ENCODE measurements at regions not wholly inside any gene's neighbourhood (a gene's known extent, or its start where the extent isn't known, plus 50 kb on each side); places are given as distances from the start of the nearest gene placed in this dataset.

DNA sequence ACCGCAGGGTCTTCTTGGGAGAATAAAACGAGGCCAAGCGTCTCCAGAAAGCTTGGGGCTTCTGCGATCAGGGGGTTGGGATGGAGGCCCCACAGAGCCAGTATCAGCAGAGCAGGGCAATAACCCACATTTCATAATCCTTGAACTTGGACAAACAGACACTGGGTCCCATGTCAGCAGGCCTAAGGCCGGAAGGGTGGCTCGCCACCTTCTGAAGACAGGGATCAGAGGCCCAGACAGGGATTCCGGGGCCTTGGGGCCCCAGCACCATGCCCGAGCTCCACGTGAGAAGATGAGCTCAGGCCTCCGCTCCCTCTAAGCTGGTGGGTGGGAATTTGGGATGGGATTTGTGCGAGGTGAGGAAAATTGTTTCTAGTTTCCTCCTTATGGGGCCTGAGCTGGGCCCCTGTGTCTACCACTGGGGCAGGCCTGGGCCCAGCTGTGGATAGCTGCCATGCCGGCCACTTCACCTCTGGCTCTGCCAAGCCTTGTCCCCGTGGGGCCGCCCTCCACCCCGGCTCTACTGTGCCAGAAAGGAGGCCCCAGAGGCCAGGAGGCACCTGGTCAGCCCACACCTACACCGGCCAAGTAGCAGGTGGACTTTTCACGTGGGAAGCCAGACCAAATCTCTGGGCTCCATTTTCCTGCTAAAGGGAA, 67.2 kb upstream of the DLK1 start:
- H3K27me3 ChIP-seq (ENCODE audit: control insufficient read depth, insufficient read depth, low read length), result peaks cover 2% of the 10 kb centered on the region; the same call in 1 of the 2 replicates
- H3K4me1 ChIP-seq (ENCODE audit: control insufficient read depth, insufficient read depth, low read length), result peaks cover 10% of the 10 kb centered on the region; the same call in 1 of the 2 replicates
- H3K9me3 ChIP-seq (ENCODE audit: control insufficient read depth, insufficient read depth, low read depth, low read length), result no peaks in the 10 kb centered on the region
- H3K36me3 ChIP-seq (ENCODE audit: control insufficient read depth, insufficient read depth, low read length), result no peaks in the 10 kb centered on the region
- H3K4me3 ChIP-seq (ENCODE audit: low read depth, low read length), result no peak overlapping the region
- no peak overlapping the region for H3K27ac ChIP-seq (ENCODE audit: low read depth, low read length)
- no peak overlapping the region for H3K9ac ChIP-seq (ENCODE audit: low read length)

DNA sequence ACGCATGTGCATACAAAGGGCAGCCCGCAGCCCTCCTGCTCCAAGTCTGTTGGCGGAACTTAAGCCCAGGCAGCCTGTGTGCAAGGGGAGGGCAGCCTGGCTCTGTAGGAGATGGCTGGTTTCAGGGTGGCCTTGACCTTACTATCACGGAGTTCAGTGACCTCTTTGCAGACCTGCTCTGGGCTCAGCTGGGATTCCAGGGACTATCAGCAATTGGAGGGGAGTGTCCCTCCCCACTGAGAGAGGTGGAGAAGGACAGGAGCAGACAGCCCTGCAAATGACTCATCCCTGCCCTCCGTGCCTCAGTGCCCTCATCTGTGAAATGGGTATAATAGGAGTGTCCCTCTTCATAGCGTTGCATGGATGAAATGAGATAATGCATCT, 66.2 kb upstream of the DLK1 start:
- Histone ChIP-seq H3K27me3 (ENCODE audit: control insufficient read depth, insufficient read depth, low read length) (no peaks in the 10 kb centered on the region), H3K9ac (ENCODE audit: low read length) (no peak overlapping the region), H3K4me1 (ENCODE audit: control insufficient read depth, insufficient read depth, low read length) (peaks cover 16% of the 10 kb centered on the region; the same call in 1 of the 2 replicates), H3K36me3 (ENCODE audit: control insufficient read depth, insufficient read depth, low read length) (no peaks in the 10 kb centered on the region), H3K9me3 (ENCODE audit: control insufficient read depth, insufficient read depth, low read depth, low read length) (no peaks in the 10 kb centered on the region), H3K27ac (ENCODE audit: low read depth, low read length) (no peak overlapping the region), H3K4me3 (ENCODE audit: low read depth, low read length) (no peak overlapping the region)

DNA sequence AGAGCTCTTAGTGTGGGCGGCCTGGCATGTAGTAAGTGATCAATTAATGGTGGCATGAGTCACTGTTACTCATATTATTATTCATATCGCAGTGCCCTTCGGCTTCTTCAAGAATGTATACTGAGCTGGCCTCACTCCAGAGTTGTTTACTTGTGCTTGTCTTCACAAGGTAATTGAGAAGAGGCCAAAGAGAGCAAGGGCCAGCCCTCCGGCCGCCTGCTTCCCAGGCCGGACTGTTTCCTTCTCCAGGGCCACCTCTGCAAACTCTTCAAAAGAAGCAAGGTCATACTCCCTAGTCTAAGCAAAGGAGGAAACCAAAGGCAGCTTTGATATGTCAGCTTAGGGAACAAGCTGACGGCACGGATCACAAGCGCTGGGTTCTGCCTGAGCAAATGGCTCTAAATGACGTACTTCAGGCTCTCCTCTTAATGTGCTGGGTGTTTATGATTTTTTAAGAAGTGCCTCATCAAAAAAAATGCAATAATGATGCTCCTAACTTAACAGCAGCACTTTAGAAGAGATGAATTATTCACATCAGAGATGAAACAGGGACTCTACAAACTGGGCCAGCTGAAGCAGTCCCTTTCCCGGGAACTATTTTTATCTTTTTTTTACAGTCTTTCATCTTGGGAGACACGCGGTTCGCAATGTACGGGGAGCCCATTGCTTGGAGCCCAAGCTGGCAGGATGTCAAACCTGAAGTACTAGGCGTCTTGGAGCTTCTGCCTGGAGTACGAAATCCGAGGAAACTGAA, 65.6 kb upstream of the DLK1 start:
- Histone ChIP-seq H3K36me3 (ENCODE audit: control insufficient read depth, insufficient read depth, low read length) (no peaks in the 10 kb centered on the region), H3K27me3 (ENCODE audit: control insufficient read depth, insufficient read depth, low read length) (no peaks in the 10 kb centered on the region), H3K4me1 (ENCODE audit: control insufficient read depth, insufficient read depth, low read length) (peaks cover 16% of the 10 kb centered on the region; the same call in 1 of the 2 replicates), H3K9me3 (ENCODE audit: control insufficient read depth, insufficient read depth, low read depth, low read length) (no peaks in the 10 kb centered on the region), H3K4me3 (ENCODE audit: low read depth, low read length) (no peak overlapping the region), H3K27ac (ENCODE audit: low read depth, low read length) (no peak overlapping the region), H3K9ac (ENCODE audit: low read length) (no peak overlapping the region)

DNA sequence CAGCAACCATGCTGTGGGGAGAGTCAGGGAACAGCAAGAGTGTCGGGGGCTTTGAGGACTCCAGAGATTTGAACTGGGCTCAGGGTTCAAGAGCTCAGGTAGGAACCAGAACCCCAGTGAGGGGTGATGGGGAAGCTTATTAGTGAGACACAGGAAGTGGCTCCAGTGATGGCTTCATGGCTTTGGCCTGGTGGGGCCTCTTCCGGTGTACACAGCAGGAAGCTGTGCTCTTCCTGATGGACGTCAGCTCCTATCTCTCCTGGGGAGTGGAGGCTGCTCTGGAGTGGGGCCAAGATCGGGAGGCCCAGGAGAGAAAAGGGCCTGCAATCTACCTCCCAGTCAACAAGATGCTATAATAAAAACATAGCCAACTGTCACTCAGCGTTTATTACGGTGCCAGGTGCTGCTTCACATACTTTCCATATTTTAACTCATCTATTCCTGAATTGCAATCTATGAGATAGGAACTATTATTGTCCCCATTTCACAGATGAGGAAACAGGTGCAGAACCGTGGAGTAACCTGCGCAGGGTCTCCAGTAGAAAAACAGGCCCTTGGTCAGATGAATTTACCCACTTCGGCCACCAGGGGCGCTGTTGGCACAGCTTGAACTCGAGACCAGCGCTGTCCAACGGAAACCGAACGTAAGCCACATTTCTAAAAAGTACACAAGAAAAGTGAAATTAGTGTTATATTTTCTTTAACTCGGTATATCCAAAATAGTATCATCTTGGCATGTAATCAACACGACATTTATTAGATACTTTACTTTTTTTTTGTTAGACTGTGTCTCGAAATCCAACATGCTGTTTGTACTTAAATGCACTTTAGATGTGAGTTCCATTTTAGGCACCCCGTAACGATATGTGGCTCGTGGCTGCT, 63.6 kb upstream of the DLK1 start:
- H3K36me3 ChIP-seq (ENCODE audit: control insufficient read depth, insufficient read depth, low read length), result no peaks in the 10 kb centered on the region
- peaks cover 11% of the 10 kb centered on the region; the same call in 1 of the 2 replicates for H3K4me1 ChIP-seq (ENCODE audit: control insufficient read depth, insufficient read depth, low read length)
- no peak overlapping the region for H3K27ac ChIP-seq (ENCODE audit: low read depth, low read length)
- H3K4me3 ChIP-seq (ENCODE audit: low read depth, low read length), result no peak overlapping the region
- H3K9ac ChIP-seq (ENCODE audit: low read length), result no peak overlapping the region
- H3K9me3 ChIP-seq (ENCODE audit: control insufficient read depth, insufficient read depth, low read depth, low read length), result no peaks in the 10 kb centered on the region
- no peaks in the 10 kb centered on the region for H3K27me3 ChIP-seq (ENCODE audit: control insufficient read depth, insufficient read depth, low read length)

DNA sequence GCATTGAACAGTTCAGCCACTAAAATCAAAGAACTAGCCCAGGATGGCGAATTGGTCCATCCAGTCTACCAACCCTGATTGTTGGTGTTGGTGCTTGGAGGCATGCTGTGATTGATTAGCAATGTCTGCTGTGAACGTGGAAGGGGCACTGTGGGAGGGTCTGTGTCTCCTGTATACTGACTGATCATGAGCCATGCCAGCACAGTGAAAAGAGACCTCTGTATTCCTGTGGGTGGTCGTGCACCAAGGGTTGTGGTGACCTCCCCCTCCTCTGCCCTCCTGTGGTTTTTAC, 63.0 kb upstream of the DLK1 start:
- no peak overlapping the region for H3K27ac ChIP-seq (ENCODE audit: low read depth, low read length)
- no peaks in the 10 kb centered on the region for H3K36me3 ChIP-seq (ENCODE audit: control insufficient read depth, insufficient read depth, low read length)
- H3K4me3 ChIP-seq (ENCODE audit: low read depth, low read length), result no peak overlapping the region
- H3K4me1 ChIP-seq (ENCODE audit: control insufficient read depth, insufficient read depth, low read length), result peaks cover 6% of the 10 kb centered on the region; the same call in 1 of the 2 replicates
- no peaks in the 10 kb centered on the region for H3K9me3 ChIP-seq (ENCODE audit: control insufficient read depth, insufficient read depth, low read depth, low read length)
- no peak overlapping the region for H3K9ac ChIP-seq (ENCODE audit: low read length)
- H3K27me3 ChIP-seq (ENCODE audit: control insufficient read depth, insufficient read depth, low read length), result no peaks in the 10 kb centered on the region

DNA sequence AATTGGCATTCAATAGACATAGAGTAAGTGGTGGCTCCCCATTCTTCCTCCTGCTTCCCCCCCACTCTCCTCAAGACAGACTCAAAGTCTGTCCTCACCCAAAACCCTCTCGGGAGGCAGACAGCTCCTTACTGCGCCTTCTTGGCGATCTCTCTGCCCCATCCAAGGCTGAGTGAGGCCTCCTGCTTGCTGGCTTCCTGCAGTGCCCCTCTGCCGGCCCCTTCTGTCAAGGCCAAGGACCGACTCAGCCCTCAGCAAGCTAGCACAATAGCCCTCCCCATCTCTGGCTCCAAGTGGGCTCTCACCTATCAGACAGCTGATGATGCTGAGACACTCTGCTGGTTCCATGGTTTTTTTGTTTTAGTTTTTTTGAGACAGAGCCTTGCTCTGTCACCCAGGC, 62.5 kb upstream of the DLK1 start:
- Histone ChIP-seq H3K4me3 (ENCODE audit: low read depth, low read length) (no peak overlapping the region), H3K9me3 (ENCODE audit: control insufficient read depth, insufficient read depth, low read depth, low read length) (no peaks in the 10 kb centered on the region), H3K27me3 (ENCODE audit: control insufficient read depth, insufficient read depth, low read length) (no peaks in the 10 kb centered on the region), H3K27ac (ENCODE audit: low read depth, low read length) (no peak overlapping the region), H3K36me3 (ENCODE audit: control insufficient read depth, insufficient read depth, low read length) (no peaks in the 10 kb centered on the region), H3K4me1 (ENCODE audit: control insufficient read depth, insufficient read depth, low read length) (peaks cover 7% of the 10 kb centered on the region; the same call in 1 of the 2 replicates), H3K9ac (ENCODE audit: low read length) (no peak overlapping the region)

DNA sequence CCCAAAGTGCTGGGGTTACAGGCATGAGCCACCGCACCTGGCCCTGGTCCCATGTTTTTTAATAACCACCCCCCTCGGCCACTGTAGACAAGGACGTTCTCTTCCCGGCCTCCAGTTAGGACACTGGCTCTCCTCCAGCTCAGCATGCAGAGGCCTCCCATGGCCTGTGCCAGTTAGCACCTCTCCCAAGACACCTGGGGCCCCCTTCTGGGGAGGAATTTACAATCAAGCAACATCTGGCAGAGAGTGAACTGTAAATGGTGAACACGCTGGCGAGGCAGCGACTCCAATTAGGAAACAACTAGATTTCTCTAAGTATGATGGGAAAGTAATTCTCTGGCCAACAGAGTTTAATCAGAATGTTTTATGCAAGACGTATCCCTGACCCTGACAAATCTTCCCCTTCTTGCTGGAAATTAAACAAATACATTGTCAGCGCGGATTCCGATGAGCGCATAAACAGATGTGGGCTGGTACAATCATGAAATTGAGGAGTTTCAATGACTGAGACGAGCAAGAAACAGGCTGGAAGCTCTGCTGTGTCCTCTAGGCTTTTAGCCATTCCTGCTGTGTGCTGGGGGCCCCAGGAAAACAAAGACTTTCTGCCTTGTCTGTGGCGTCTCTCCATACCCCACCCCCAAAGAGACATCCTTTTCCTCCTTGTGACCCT, 61.7 kb upstream of the DLK1 start:
- Histone ChIP-seq H3K9me3 (ENCODE audit: control insufficient read depth, insufficient read depth, low read depth, low read length) (no peaks in the 10 kb centered on the region), H3K9ac (ENCODE audit: low read length) (no peak overlapping the region), H3K27ac (ENCODE audit: low read depth, low read length) (no peak overlapping the region), H3K4me1 (ENCODE audit: control insufficient read depth, insufficient read depth, low read length) (peaks cover 9% of the 10 kb centered on the region; the same call in 1 of the 2 replicates), H3K36me3 (ENCODE audit: control insufficient read depth, insufficient read depth, low read length) (no peaks in the 10 kb centered on the region), H3K4me3 (ENCODE audit: low read depth, low read length) (no peak overlapping the region), H3K27me3 (ENCODE audit: control insufficient read depth, insufficient read depth, low read length) (no peaks in the 10 kb centered on the region)

DNA sequence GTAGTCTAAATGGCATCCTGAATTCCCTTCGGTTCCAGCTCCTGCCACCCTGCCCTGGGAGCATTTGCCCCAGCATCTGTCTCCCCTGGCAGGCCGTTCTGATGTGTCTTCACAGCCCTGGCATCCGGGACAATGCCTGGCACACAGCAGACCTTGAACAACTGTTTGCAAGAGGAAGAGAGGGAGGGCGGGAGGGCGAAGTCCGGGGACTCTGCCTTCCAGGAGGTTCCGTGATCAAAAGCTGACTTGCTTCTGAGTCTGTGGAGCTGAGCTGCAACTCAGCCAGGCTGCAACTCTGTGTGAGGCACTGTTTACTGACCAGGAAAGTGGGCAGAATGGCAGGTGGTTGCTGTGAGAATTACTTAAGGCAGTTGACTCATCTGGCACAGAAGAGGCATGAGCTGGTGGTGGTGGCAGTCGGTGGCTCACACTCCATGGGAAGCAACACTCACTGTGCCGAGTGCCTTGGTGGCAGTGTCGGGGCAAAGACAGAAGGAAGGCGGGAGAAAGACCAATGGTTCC, 61.1 kb upstream of the DLK1 start:
- peaks cover 9% of the 10 kb centered on the region; the same call in 1 of the 2 replicates for H3K4me1 ChIP-seq (ENCODE audit: control insufficient read depth, insufficient read depth, low read length)
- no peak overlapping the region for H3K9ac ChIP-seq (ENCODE audit: low read length)
- no peak overlapping the region for H3K27ac ChIP-seq (ENCODE audit: low read depth, low read length)
- H3K9me3 ChIP-seq (ENCODE audit: control insufficient read depth, insufficient read depth, low read depth, low read length), result no peaks in the 10 kb centered on the region
- no peaks in the 10 kb centered on the region for H3K36me3 ChIP-seq (ENCODE audit: control insufficient read depth, insufficient read depth, low read length)
- H3K27me3 ChIP-seq (ENCODE audit: control insufficient read depth, insufficient read depth, low read length), result no peaks in the 10 kb centered on the region
- no peak overlapping the region for H3K4me3 ChIP-seq (ENCODE audit: low read depth, low read length)

DNA sequence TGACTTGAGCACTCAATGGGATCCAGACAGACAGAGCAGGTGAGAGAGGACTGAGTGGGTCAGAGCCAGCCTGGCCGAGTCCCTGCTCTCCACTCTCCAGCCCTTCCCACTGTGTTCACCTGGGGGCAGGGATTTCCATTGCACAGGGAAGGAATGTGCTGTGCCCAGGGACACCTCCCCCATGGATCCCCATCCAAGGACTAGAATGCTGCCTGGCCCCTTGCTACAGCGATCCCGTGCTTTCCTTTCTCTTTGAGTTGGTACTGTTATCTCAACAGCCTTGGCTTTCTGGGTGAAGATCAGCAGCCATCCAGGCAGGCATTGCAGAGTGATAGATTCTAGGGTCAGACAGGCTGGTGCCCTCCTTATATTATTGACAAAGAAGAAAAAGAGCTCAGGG, 60.3 kb upstream of the DLK1 start:
- no peak overlapping the region for H3K9ac ChIP-seq (ENCODE audit: low read length)
- no peak overlapping the region for H3K27ac ChIP-seq (ENCODE audit: low read depth, low read length)
- H3K9me3 ChIP-seq (ENCODE audit: control insufficient read depth, insufficient read depth, low read depth, low read length), result no peaks in the 10 kb centered on the region
- no peak overlapping the region for H3K4me3 ChIP-seq (ENCODE audit: low read depth, low read length)
- no peaks in the 10 kb centered on the region for H3K36me3 ChIP-seq (ENCODE audit: control insufficient read depth, insufficient read depth, low read length)
- H3K4me1 ChIP-seq (ENCODE audit: control insufficient read depth, insufficient read depth, low read length), result peaks cover 9% of the 10 kb centered on the region; the same call in 1 of the 2 replicates
- no peaks in the 10 kb centered on the region for H3K27me3 ChIP-seq (ENCODE audit: control insufficient read depth, insufficient read depth, low read length)

DNA sequence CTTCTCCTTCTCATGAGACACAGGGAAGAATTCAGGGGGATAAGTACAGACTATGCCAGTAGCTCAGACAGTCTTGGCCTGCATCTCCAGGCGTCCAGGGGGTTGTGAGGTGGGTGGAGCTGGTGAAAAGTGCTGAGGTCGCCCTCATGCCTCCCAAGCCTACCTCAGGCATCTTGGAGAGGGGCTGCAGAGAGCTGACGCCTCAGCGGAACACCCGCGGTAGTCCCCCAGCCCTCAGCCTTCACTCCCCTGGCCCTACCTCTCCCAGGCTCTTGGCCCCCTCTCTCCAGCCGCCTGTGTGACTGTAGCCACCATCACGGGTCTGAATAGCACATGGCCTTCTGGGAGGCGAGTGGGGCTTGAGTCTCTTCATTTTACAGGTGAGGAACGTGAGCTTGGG, 59.8 kb upstream of the DLK1 start:
- Histone ChIP-seq H3K9me3 (ENCODE audit: control insufficient read depth, insufficient read depth, low read depth, low read length) (no peaks in the 10 kb centered on the region), H3K36me3 (ENCODE audit: control insufficient read depth, insufficient read depth, low read length) (no peaks in the 10 kb centered on the region), H3K27ac (ENCODE audit: low read depth, low read length) (no peak overlapping the region), H3K4me3 (ENCODE audit: low read depth, low read length) (no peak overlapping the region), H3K27me3 (ENCODE audit: control insufficient read depth, insufficient read depth, low read length) (peaks cover 3% of the 10 kb centered on the region; the same call in 1 of the 2 replicates), H3K9ac (ENCODE audit: low read length) (no peak overlapping the region), H3K4me1 (ENCODE audit: control insufficient read depth, insufficient read depth, low read length) (peaks cover 9% of the 10 kb centered on the region; the same call in 1 of the 2 replicates)
